IMR-90 (cell line): ENCODE measurements at regions not wholly inside any gene's neighbourhood (a gene's known extent, or its start where the extent isn't known, plus 50 kb on each side); places are given as distances from the start of the nearest gene placed in this dataset.

Experiments
- ATAC-seq: fragments of 200-7000 bp; cut with Tn5 transposase; 2 replicates; pipeline ENCODE4 v1.9.1; 2020; ENCODE audit warnings: low read depth, mild to moderate bottlenecking, moderate library complexity
- BruUV-seq: library from RNA; stranded (reverse); fragments of 400-500 nt; replicated peaks from 2 replicates; lab custom pipeline; 2021; lab: Mats Ljungman, UMichigan
- CTCF ChIA-PET: fragments of 300-600 bp; formaldehyde crosslinking; extraction: SDS; loops from one replicate; lab custom pipeline; 2021; ENCODE audit warnings: antibody characterized with exemption; lab: Yijun Ruan, JAX
- POLR2A ChIA-PET: fragments of 300-600 bp; sonication (Branson Sonifier 250); formaldehyde crosslinking; loops from one replicate; lab custom pipeline; 2022; ENCODE audit warnings: antibody characterized with exemption; ENCODE audit not compliant: unreplicated experiment; lab: Charles Lee
- DNase-seq: peaks from one replicate; pipeline ENCODE4 v3.0.0; 2013
- H2AFZ ChIP-seq: replicated peaks from 2 replicates; pipeline ENCODE3; 2013; ENCODE audit warnings: low read length, mild to moderate bottlenecking; ENCODE audit not compliant: poor library complexity
- H2AK5ac ChIP-seq: 2 replicates; pipeline ENCODE4 v1.6.1; 2013; ENCODE audit warnings: low read depth, low read length, inconsistent platforms
- H2AK9ac ChIP-seq: replicated peaks from 2 replicates; pipeline ENCODE3; 2013; ENCODE audit warnings: mild to moderate bottlenecking, low read depth, low read length, moderate library complexity; ENCODE audit not compliant: poor library complexity
- H2BK120ac ChIP-seq: 2 replicates; pipeline ENCODE4 v1.6.1; 2013; ENCODE audit warnings: low read depth, low read length, inconsistent platforms
- H2BK15ac ChIP-seq: 3 replicates; pipeline ENCODE4 v1.6.1; 2013; ENCODE audit warnings: low read depth, low read length, inconsistent platforms
- H2BK20ac ChIP-seq: 2 replicates; pipeline ENCODE4 v1.6.1; 2013; ENCODE audit warnings: low read depth, mild to moderate bottlenecking, inconsistent platforms, low read length, moderate library complexity
- H2BK5ac ChIP-seq: 2 replicates; pipeline ENCODE4 v1.6.1; 2013; ENCODE audit warnings: mild to moderate bottlenecking, low read depth, low read length, inconsistent platforms; ENCODE audit not compliant: poor library complexity, severe bottlenecking
- H3K14ac ChIP-seq: replicated peaks from 2 replicates; pipeline ENCODE4 v1.6.1; 2013; ENCODE audit warnings: low read depth, low read length, inconsistent platforms
- H3K18ac ChIP-seq: 2 replicates; pipeline ENCODE4 v1.6.1; 2013; ENCODE audit warnings: low read depth, low read length, control low read depth
- H3K23ac ChIP-seq: 2 replicates; pipeline ENCODE4 v1.6.1; 2013; ENCODE audit warnings: low read depth, low read length, inconsistent platforms
- H3K27ac ChIP-seq: 2 replicates; pipeline ENCODE4 v1.5.1; 2013; ENCODE audit warnings: mild to moderate bottlenecking, control low read depth, low read length; ENCODE audit not compliant: insufficient read depth
- H3K27me3 ChIP-seq: 2 replicates; pipeline ENCODE4 v1.6.1; 2013; ENCODE audit warnings: low read length; ENCODE audit not compliant: control insufficient read depth, insufficient read depth
- H3K36me3 ChIP-seq: 2 replicates; pipeline ENCODE4 v1.6.1; 2013; ENCODE audit warnings: low read length, mixed read lengths; ENCODE audit not compliant: control insufficient read depth, insufficient read depth
- H3K4ac ChIP-seq: 2 replicates; pipeline ENCODE4 v1.6.1; 2013; ENCODE audit warnings: low read depth, low read length, inconsistent platforms
- H3K4me1 ChIP-seq: 2 replicates; pipeline ENCODE4 v1.6.1; 2013; ENCODE audit warnings: low read length, mixed read lengths; ENCODE audit not compliant: control insufficient read depth, insufficient read depth
- H3K4me2 ChIP-seq: 2 replicates; pipeline ENCODE4 v1.6.1; 2013; ENCODE audit warnings: low read depth, mild to moderate bottlenecking, control low read depth, low read length, moderate library complexity
- H3K4me3 ChIP-seq: 2 replicates; pipeline ENCODE4 v1.5.1; 2013; ENCODE audit warnings: low read depth, mild to moderate bottlenecking, control low read depth, low read length, moderate library complexity; ENCODE audit not compliant: insufficient read depth
- H3K56ac ChIP-seq: 2 replicates; pipeline ENCODE4 v1.6.1; 2013; ENCODE audit warnings: low read length, inconsistent platforms; ENCODE audit not compliant: insufficient read depth; ENCODE audit errors: extremely low read depth
- H3K79me1 ChIP-seq, 2 experiments: 2 replicates each; pipeline ENCODE4 v1.6.1; 2013; ENCODE audit warnings: low read length in 2 of 2, inconsistent platforms in 1 of 2, low read depth in 1 of 2
- H3K9ac ChIP-seq: 2 replicates; pipeline ENCODE4 v1.6.1; 2013; ENCODE audit warnings: low read depth, low read length, control low read depth
- H3K9me1 ChIP-seq: 2 replicates; pipeline ENCODE4 v1.6.1; 2013; ENCODE audit warnings: low read length, inconsistent platforms; ENCODE audit not compliant: insufficient read depth
- H3K9me3 ChIP-seq: 2 replicates; pipeline ENCODE4 v1.6.1; 2013; ENCODE audit warnings: low read length; ENCODE audit not compliant: control insufficient read depth, insufficient read depth
- H4K20me1 ChIP-seq: 2 replicates; pipeline ENCODE4 v1.6.1; 2013; ENCODE audit warnings: low read length, inconsistent platforms; ENCODE audit not compliant: insufficient read depth
- H4K5ac ChIP-seq: 2 replicates; pipeline ENCODE4 v1.6.1; 2013; ENCODE audit warnings: mild to moderate bottlenecking, low read depth, low read length, control low read depth
- H4K8ac ChIP-seq, 2 experiments: 2 replicates each; pipeline ENCODE4 v1.6.1; 2013; ENCODE audit warnings: low read depth in 2 of 2, low read length in 2 of 2, control low read depth in 1 of 2, inconsistent platforms in 1 of 2
- H4K91ac ChIP-seq: 2 replicates; pipeline ENCODE4 v1.6.1; 2013; ENCODE audit warnings: low read depth, low read length, inconsistent platforms; ENCODE audit not compliant: insufficient read depth
- BHLHE40 ChIP-seq: fragments of 150-350 bp; IDR thresholded peaks from 2 replicates; pipeline ENCODE4 v1.6.1; 2016; ENCODE audit warnings: mild to moderate bottlenecking, low read depth, low read length
- CEBPB ChIP-seq: IDR thresholded peaks from 2 replicates; pipeline ENCODE4 v1.6.1; 2012; ENCODE audit warnings: low read depth, low read length, improper control_type of control experiment
- CHD1 ChIP-seq: IDR thresholded peaks from 2 replicates; pipeline ENCODE4 v1.6.1; 2012; ENCODE audit warnings: low read depth, low read length, improper control_type of control experiment
- FOS ChIP-seq: fragments of 150-350 bp; IDR thresholded peaks from 2 replicates; pipeline ENCODE4 v1.6.1; 2016; ENCODE audit warnings: low read depth, low read length
- MAFK ChIP-seq: IDR thresholded peaks from 2 replicates; pipeline ENCODE4 v1.6.1; 2012; ENCODE audit warnings: low read depth, low read length, improper control_type of control experiment
- MAZ ChIP-seq: IDR thresholded peaks from 2 replicates; pipeline ENCODE4 v1.6.1; 2012; ENCODE audit warnings: low read depth, mild to moderate bottlenecking, low read length, improper control_type of control experiment, moderate library complexity, borderline replicate concordance
- MXI1 ChIP-seq: IDR thresholded peaks from 2 replicates; pipeline ENCODE4 v1.6.1; 2012; ENCODE audit warnings: low read depth, mild to moderate bottlenecking, low read length, moderate library complexity, borderline replicate concordance
- NFE2L2 ChIP-seq: fragments of 150-350 bp; IDR thresholded peaks from 2 replicates; pipeline ENCODE4 v1.6.1; 2016; ENCODE audit warnings: low read depth, mild to moderate bottlenecking, low read length
- POLR2A ChIP-seq: IDR thresholded peaks from 2 replicates; pipeline ENCODE4 v1.6.1; 2012; ENCODE audit warnings: mild to moderate bottlenecking, low read depth, low read length
- RAD21 ChIP-seq: IDR thresholded peaks from 2 replicates; pipeline ENCODE4 v1.6.1; 2012; ENCODE audit warnings: low read length, improper control_type of control experiment
- RCOR1 ChIP-seq: IDR thresholded peaks from 2 replicates; pipeline ENCODE4 v1.6.1; 2012; ENCODE audit warnings: mild to moderate bottlenecking, low read length, improper control_type of control experiment; ENCODE audit not compliant: insufficient replicate concordance
- RFX5 ChIP-seq: IDR thresholded peaks from 2 replicates; pipeline ENCODE4 v1.8.0; 2012; ENCODE audit warnings: low read depth, mild to moderate bottlenecking, low read length, moderate library complexity
- SMC3 ChIP-seq: fragments of 150-350 bp; IDR thresholded peaks from 2 replicates; pipeline ENCODE4 v1.6.1; 2016; ENCODE audit warnings: low read depth, mild to moderate bottlenecking, antibody characterized with exemption, low read length, moderate library complexity
- WGBS, 2 experiments: methylation state at CpG; one replicate each; pipeline versions ENCODE4 v1.1.5 to v1.1.7; 2013; ENCODE audit warnings: missing lambda C conversion rate in 2 of 2; ENCODE audit not compliant: insufficient read length in 1 of 2; ENCODE audit errors: extremely low coverage in 2 of 2; 5-methylcytosine and 5-hydroxymethylcytosine counted together
- dilution Hi-C: fragments of 300-500 bp; cut with HindIII; formaldehyde crosslinking; loops from one replicate; pipeline ENCODE4 v1.14.3; 2018; ENCODE audit warnings: low sequenced_read_pairs; ENCODE audit not compliant: unreplicated experiment
- in situ Hi-C: fragments of 300-500 bp; cut with MboI; formaldehyde crosslinking; loops from 3 replicates; pipeline ENCODE4 v1.14.3; 2019; ENCODE audit warnings: low sequenced_read_pairs, inconsistent platforms, mixed read lengths
- intact Hi-C: fragments of 100-400 bp; cut with micrococcal nuclease; formaldehyde crosslinking; loops from 2 replicates; pipeline ENCODE4 v1.10.0; 2022
- TF ChIP-seq, protein P1 (sequence below): fragments of 150-350 bp; IDR thresholded peaks from 2 replicates; pipeline ENCODE4 v1.6.1; 2016; ENCODE audit warnings: low read depth, mild to moderate bottlenecking, low read length, moderate library complexity, borderline replicate concordance
- TF ChIP-seq, protein P2 (sequence below): conservative IDR thresholded peaks from 2 replicates; pipeline ENCODE4 v1.5.1; 2012; ENCODE audit warnings: mild to moderate bottlenecking, low read depth, low read length, improper control_type of control experiment
- TF ChIP-seq, protein P3 (sequence below): fragments of 150-350 bp; IDR thresholded peaks from 2 replicates; pipeline ENCODE4 v1.6.1; 2017; ENCODE audit warnings: mild to moderate bottlenecking, antibody characterized with exemption, low read length, low read depth

DNA sequence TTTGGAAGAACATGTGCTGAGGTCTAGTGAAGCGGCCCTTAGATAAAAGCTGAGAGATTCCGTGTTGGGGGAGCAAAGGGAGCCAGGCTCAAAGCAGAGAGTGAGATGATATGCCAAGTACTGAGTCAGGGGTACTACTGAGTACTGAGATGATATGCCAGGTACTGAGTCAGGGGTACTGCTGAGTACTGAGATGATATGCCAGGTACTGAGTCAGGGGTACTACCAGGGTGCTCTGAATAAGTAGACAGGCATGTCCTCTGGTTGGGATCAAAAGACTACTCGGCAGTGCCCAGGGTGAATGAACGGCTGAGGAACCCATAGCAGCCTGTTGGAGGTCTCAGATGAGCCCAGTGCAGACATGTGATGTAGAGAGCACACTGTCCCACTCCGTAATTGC is 239.0 kb downstream of the SOX9 start:
- ChIA-PET POLR2A (no interaction called here), CTCF (no interaction called here)
- no peak overlapping the region for H2AFZ ChIP-seq
- no peak overlapping the region for H4K8ac ChIP-seq
- no TSS peak for BruUV-seq
- DNase-seq (peak; percentile 31), ATAC-seq (no peak)
- H2BK120ac ChIP-seq = peak overlapping the region; percentile 78; the same call in 1 of the 2 replicates
- H3K23ac ChIP-seq = no peak overlapping the region
- H3K9me3 ChIP-seq = peaks cover 9% of the 10 kb centered on the region
- TF ChIP-seq, protein P1, sequence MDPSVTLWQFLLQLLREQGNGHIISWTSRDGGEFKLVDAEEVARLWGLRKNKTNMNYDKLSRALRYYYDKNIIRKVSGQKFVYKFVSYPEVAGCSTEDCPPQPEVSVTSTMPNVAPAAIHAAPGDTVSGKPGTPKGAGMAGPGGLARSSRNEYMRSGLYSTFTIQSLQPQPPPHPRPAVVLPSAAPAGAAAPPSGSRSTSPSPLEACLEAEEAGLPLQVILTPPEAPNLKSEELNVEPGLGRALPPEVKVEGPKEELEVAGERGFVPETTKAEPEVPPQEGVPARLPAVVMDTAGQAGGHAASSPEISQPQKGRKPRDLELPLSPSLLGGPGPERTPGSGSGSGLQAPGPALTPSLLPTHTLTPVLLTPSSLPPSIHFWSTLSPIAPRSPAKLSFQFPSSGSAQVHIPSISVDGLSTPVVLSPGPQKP = no peak
- TF ChIP-seq CHD1 = no peak
- TF ChIP-seq RCOR1 = no peak
- TF ChIP-seq MAFK = no peak
- TF ChIP-seq RFX5 = no peak
- no peak for TF ChIP-seq RAD21
- no peak for TF ChIP-seq MAZ
- TF ChIP-seq, protein P2, sequence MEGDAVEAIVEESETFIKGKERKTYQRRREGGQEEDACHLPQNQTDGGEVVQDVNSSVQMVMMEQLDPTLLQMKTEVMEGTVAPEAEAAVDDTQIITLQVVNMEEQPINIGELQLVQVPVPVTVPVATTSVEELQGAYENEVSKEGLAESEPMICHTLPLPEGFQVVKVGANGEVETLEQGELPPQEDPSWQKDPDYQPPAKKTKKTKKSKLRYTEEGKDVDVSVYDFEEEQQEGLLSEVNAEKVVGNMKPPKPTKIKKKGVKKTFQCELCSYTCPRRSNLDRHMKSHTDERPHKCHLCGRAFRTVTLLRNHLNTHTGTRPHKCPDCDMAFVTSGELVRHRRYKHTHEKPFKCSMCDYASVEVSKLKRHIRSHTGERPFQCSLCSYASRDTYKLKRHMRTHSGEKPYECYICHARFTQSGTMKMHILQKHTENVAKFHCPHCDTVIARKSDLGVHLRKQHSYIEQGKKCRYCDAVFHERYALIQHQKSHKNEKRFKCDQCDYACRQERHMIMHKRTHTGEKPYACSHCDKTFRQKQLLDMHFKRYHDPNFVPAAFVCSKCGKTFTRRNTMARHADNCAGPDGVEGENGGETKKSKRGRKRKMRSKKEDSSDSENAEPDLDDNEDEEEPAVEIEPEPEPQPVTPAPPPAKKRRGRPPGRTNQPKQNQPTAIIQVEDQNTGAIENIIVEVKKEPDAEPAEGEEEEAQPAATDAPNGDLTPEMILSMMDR = no peak
- no peak for TF ChIP-seq FOS
- no peak for TF ChIP-seq POLR2A
- no peak for TF ChIP-seq CEBPB
- TF ChIP-seq, protein P3, sequence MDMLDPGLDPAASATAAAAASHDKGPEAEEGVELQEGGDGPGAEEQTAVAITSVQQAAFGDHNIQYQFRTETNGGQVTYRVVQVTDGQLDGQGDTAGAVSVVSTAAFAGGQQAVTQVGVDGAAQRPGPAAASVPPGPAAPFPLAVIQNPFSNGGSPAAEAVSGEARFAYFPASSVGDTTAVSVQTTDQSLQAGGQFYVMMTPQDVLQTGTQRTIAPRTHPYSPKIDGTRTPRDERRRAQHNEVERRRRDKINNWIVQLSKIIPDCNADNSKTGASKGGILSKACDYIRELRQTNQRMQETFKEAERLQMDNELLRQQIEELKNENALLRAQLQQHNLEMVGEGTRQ = no peak
- no peak for TF ChIP-seq NFE2L2
- TF ChIP-seq MXI1 = no peak
- no peak for TF ChIP-seq BHLHE40
- TF ChIP-seq SMC3 = no peak
- H3K18ac ChIP-seq = no peak overlapping the region
- H3K56ac ChIP-seq = no peak overlapping the region
- peak overlapping the region; percentile 79 for H2AK5ac ChIP-seq
- no peak overlapping the region for H3K14ac ChIP-seq
- no peak overlapping the region for H2BK5ac ChIP-seq
- H4K20me1 ChIP-seq = no peaks in the 10 kb centered on the region
- H2BK20ac ChIP-seq = peak overlapping the region; percentile 58; the same call in 1 of the 2 replicates
- no peak overlapping the region; the same call in 1 of the 2 replicates for H4K5ac ChIP-seq
- peaks cover 17% of the 10 kb centered on the region for H3K4me1 ChIP-seq
- peak overlapping the region; percentile 26; the same call in 1 of the 3 replicates for H2BK15ac ChIP-seq
- no peaks in the 10 kb centered on the region for H3K36me3 ChIP-seq
- 78% methylated on average over 4 of the region's 5 CpGs; no CpG with 5 or more reads in 1 of the 2 experiments for WGBS, 2 experiments
- H3K4me2 ChIP-seq = no peak overlapping the region
- H4K91ac ChIP-seq = 0 out of 2 replicates have a peak overlapping the region, but pooled peaks have one; percentile 31
- no peak overlapping the region for H3K4me3 ChIP-seq
- no peak overlapping the region for H3K27ac ChIP-seq
- in situ Hi-C loops (no loop called here), dilution Hi-C loops (no loop called here), intact Hi-C loops (no loop called here)
- no peak overlapping the region for H3K9ac ChIP-seq
- no peak overlapping the region for H2AK9ac ChIP-seq
- H3K4ac ChIP-seq = peak overlapping the region; percentile 36
- H3K79me1 ChIP-seq = 0 out of 4 replicates have a peak, but pooled peaks cover 0 to 2% of the 10 kb centered on the region in 2 experiments
- H3K27me3 ChIP-seq = no peaks in the 10 kb centered on the region
- H3K9me1 ChIP-seq = peaks cover 9% of the 10 kb centered on the region
